ENCODE measurements at regions not wholly inside any gene's neighbourhood (a gene's known extent, or its start where the extent isn't known, plus 50 kb on each side); places are given as distances from the start of the nearest gene placed in this dataset.

- TF ChIP-seq, protein P1, sequence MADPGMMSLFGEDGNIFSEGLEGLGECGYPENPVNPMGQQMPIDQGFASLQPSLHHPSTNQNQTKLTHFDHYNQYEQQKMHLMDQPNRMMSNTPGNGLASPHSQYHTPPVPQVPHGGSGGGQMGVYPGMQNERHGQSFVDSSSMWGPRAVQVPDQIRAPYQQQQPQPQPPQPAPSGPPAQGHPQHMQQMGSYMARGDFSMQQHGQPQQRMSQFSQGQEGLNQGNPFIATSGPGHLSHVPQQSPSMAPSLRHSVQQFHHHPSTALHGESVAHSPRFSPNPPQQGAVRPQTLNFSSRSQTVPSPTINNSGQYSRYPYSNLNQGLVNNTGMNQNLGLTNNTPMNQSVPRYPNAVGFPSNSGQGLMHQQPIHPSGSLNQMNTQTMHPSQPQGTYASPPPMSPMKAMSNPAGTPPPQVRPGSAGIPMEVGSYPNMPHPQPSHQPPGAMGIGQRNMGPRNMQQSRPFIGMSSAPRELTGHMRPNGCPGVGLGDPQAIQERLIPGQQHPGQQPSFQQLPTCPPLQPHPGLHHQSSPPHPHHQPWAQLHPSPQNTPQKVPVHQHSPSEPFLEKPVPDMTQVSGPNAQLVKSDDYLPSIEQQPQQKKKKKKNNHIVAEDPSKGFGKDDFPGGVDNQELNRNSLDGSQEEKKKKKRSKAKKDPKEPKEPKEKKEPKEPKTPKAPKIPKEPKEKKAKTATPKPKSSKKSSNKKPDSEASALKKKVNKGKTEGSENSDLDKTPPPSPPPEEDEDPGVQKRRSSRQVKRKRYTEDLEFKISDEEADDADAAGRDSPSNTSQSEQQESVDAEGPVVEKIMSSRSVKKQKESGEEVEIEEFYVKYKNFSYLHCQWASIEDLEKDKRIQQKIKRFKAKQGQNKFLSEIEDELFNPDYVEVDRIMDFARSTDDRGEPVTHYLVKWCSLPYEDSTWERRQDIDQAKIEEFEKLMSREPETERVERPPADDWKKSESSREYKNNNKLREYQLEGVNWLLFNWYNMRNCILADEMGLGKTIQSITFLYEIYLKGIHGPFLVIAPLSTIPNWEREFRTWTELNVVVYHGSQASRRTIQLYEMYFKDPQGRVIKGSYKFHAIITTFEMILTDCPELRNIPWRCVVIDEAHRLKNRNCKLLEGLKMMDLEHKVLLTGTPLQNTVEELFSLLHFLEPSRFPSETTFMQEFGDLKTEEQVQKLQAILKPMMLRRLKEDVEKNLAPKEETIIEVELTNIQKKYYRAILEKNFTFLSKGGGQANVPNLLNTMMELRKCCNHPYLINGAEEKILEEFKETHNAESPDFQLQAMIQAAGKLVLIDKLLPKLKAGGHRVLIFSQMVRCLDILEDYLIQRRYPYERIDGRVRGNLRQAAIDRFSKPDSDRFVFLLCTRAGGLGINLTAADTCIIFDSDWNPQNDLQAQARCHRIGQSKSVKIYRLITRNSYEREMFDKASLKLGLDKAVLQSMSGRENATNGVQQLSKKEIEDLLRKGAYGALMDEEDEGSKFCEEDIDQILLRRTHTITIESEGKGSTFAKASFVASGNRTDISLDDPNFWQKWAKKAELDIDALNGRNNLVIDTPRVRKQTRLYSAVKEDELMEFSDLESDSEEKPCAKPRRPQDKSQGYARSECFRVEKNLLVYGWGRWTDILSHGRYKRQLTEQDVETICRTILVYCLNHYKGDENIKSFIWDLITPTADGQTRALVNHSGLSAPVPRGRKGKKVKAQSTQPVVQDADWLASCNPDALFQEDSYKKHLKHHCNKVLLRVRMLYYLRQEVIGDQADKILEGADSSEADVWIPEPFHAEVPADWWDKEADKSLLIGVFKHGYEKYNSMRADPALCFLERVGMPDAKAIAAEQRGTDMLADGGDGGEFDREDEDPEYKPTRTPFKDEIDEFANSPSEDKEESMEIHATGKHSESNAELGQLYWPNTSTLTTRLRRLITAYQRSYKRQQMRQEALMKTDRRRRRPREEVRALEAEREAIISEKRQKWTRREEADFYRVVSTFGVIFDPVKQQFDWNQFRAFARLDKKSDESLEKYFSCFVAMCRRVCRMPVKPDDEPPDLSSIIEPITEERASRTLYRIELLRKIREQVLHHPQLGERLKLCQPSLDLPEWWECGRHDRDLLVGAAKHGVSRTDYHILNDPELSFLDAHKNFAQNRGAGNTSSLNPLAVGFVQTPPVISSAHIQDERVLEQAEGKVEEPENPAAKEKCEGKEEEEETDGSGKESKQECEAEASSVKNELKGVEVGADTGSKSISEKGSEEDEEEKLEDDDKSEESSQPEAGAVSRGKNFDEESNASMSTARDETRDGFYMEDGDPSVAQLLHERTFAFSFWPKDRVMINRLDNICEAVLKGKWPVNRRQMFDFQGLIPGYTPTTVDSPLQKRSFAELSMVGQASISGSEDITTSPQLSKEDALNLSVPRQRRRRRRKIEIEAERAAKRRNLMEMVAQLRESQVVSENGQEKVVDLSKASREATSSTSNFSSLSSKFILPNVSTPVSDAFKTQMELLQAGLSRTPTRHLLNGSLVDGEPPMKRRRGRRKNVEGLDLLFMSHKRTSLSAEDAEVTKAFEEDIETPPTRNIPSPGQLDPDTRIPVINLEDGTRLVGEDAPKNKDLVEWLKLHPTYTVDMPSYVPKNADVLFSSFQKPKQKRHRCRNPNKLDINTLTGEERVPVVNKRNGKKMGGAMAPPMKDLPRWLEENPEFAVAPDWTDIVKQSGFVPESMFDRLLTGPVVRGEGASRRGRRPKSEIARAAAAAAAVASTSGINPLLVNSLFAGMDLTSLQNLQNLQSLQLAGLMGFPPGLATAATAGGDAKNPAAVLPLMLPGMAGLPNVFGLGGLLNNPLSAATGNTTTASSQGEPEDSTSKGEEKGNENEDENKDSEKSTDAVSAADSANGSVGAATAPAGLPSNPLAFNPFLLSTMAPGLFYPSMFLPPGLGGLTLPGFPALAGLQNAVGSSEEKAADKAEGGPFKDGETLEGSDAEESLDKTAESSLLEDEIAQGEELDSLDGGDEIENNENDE (IDR thresholded peaks at IDR 0.05; ENCODE audit: insufficient replicate concordance, low read length) = no peak
- TF ChIP-seq ASH2L (IDR thresholded peaks at IDR 0.05; ENCODE audit: low read length) (no peak), CTBP2 (IDR thresholded peaks at IDR 0.05; ENCODE audit: borderline replicate concordance, insufficient read depth, insufficient read length, low read length) (no peak), SIRT6 (IDR thresholded peaks at IDR 0.05; ENCODE audit: low read length) (no peak)
These were observed 114.8 kb upstream of the THBS1 start (continued) for GRCh38 chr15:39465843-39466749.
